ENCODE measurements at regions not wholly inside any gene's neighbourhood (a gene's known extent, or its start where the extent isn't known, plus 50 kb on each side); places are given as distances from the start of the nearest gene placed in this dataset.

- TF ChIP-seq SETDB1 (IDR thresholded peaks at IDR 0.05; ENCODE audit: low read length) (no peak), IRF1 (CRISPR knock-in tag; IDR thresholded peaks at IDR 0.05; ENCODE audit: borderline replicate concordance) (no peak), ZSCAN29 (IDR thresholded peaks at IDR 0.05) (no peak), HNRNPH1 (optimal IDR thresholded peaks at IDR 0.05; ENCODE audit: low read depth, low read length) (no peak), EZH2 (IDR thresholded peaks at IDR 0.05; ENCODE audit: borderline replicate concordance, low read depth, low read length) (no peak), HMGXB4 (CRISPR knock-in tag; IDR thresholded peaks at IDR 0.05) (no peak), MXI1 (IDR thresholded peaks at IDR 0.05; ENCODE audit: low read depth, low read length) (no peak), ZNF121 (CRISPR knock-in tag; conservative IDR thresholded peaks at IDR 0.05) (no peak), NFYB (IDR thresholded peaks at IDR 0.05; ENCODE audit: extremely low read depth, insufficient read length) (no peak), ZNF274 (IDR thresholded peaks at IDR 0.05; ENCODE audit: borderline replicate concordance, low read depth, low read length) (no peak), POLR2AphosphoS5 (IDR thresholded peaks at IDR 0.05; ENCODE audit: control insufficient read depth, insufficient read depth, low read depth, low read length) (no peak), FOXJ3 (CRISPR knock-in tag; IDR thresholded peaks at IDR 0.05) (no peak), HCFC1 (IDR thresholded peaks at IDR 0.05; ENCODE audit: low read depth, low read length) (no peak), RUNX1 (IDR thresholded peaks at IDR 0.05; ENCODE audit: low read depth) (no peak)
Observed at GRCh38 chr16:60729051-60729450, 1307.2 kb downstream of the CDH8 start.
